ENCODE measurements at regions not wholly inside any gene's neighbourhood (a gene's known extent, or its start where the extent isn't known, plus 50 kb on each side); places are given as distances from the start of the nearest gene placed in this dataset.

DNA sequence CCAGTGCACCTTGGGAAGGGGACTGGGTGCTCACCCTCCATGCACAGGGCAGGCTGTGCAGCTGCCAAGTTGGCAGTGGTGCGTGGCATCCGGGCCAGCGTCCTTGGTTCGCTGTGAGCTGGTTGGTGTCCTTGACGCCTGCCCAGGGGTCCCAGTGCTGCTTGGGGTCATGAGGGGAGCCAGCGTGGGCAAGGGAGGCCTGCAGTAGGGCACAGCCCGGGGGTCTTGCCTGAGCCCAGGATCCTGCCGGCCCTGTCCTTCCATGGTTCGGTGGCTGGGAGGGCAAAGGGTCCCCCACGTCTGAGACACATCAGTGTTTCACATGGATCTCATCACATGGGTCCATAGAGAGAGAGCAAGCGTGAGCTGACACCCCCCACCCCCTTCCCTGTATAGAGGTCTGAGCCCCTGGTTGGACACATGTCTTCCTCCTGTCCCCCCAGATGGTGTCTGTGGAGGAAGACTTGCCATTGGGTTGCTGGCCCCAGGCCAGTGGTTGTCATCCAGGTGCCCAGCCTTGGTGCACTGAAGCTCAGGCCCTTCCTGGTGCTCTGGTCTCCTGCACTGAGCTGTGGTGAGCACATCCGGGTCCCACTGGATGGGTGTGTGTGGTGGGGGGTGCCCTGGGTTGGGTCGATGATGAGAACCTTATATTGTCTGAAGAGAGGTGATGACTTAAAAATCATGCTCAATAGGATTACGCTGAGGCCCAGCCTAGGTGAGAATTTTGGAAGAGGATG, 232.3 kb downstream of the SNRPN start:
- FAIRE-seq, result no peak
- H3K9ac ChIP-seq (replicated peaks; ENCODE audit: extremely low read depth, insufficient read depth, low read length), result no peak overlapping the region
- H3K4me2 ChIP-seq (ENCODE audit: insufficient read depth, low read length), result no peak overlapping the region
- H4K20me1 ChIP-seq (replicated peaks; ENCODE audit: control insufficient read depth, extremely low read depth, insufficient read depth, low read length), result no peaks in the 10 kb centered on the region
- ChIA-PET POLR2A (no interaction called here), CTCF (no interaction called here)
- no peak for DNase-seq (ENCODE audit: low read depth, low spot score)
- no peak overlapping the region for H2AFZ ChIP-seq (ENCODE audit: low read depth, low read length)
- H3K9me3 ChIP-seq (replicated peaks; ENCODE audit: control insufficient read depth, insufficient read depth, low read length), result peaks cover 8% of the 10 kb centered on the region
- no peaks in the 10 kb centered on the region for H3K9me1 ChIP-seq (replicated peaks; ENCODE audit: control insufficient read depth, extremely low read depth, insufficient read depth, low read length)
- intact Hi-C loops (cut with micrococcal nuclease) (no loop called here), dilution Hi-C loops (cut with MboI; ENCODE audit: extremely low pct_ligation_motif_present, low sequenced_read_pairs) (no loop called here)
- TF ChIP-seq JUN (IDR thresholded peaks at IDR 0.05; ENCODE audit: borderline replicate concordance, insufficient read depth, insufficient read length, low read depth) (no peak), MYC (IDR thresholded peaks at IDR 0.05; ENCODE audit: low read depth, low read length) (no peak), POLR2AphosphoS5 (IDR thresholded peaks at IDR 0.05; ENCODE audit: insufficient read depth, low read depth, low read length) (no peak), EZH2 (IDR thresholded peaks at IDR 0.05; ENCODE audit: borderline replicate concordance, low read depth, low read length, severe bottlenecking) (no peak), FOS (IDR thresholded peaks at IDR 0.05; ENCODE audit: borderline replicate concordance, insufficient read depth, low read length) (no peak), POLR2A (IDR thresholded peaks at IDR 0.05; ENCODE audit: low read depth, low read length) (no peak), GATA2 (IDR thresholded peaks at IDR 0.05; ENCODE audit: insufficient read depth, insufficient read length, low read depth, low read length) (no peak)
- TF ChIP-seq, protein P1, sequence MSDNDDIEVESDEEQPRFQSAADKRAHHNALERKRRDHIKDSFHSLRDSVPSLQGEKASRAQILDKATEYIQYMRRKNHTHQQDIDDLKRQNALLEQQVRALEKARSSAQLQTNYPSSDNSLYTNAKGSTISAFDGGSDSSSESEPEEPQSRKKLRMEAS (IDR thresholded peaks at IDR 0.05; ENCODE audit: insufficient read depth, insufficient read length), result no peak
- TF ChIP-seq, protein P2, sequence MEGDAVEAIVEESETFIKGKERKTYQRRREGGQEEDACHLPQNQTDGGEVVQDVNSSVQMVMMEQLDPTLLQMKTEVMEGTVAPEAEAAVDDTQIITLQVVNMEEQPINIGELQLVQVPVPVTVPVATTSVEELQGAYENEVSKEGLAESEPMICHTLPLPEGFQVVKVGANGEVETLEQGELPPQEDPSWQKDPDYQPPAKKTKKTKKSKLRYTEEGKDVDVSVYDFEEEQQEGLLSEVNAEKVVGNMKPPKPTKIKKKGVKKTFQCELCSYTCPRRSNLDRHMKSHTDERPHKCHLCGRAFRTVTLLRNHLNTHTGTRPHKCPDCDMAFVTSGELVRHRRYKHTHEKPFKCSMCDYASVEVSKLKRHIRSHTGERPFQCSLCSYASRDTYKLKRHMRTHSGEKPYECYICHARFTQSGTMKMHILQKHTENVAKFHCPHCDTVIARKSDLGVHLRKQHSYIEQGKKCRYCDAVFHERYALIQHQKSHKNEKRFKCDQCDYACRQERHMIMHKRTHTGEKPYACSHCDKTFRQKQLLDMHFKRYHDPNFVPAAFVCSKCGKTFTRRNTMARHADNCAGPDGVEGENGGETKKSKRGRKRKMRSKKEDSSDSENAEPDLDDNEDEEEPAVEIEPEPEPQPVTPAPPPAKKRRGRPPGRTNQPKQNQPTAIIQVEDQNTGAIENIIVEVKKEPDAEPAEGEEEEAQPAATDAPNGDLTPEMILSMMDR (IDR thresholded peaks at IDR 0.05; ENCODE audit: extremely low read depth in 1 of 2, insufficient read depth in 1 of 2, low read depth in 1 of 2, low read length in 2 of 2), result no peak
- no peaks in the 10 kb centered on the region for H3K27me3 ChIP-seq (ENCODE audit: control insufficient read depth in 2 of 2, insufficient read depth in 2 of 2, low read length in 2 of 2)
- H3K4me1 ChIP-seq (ENCODE audit: control insufficient read depth, extremely low read depth, insufficient read depth, low read length), result no peaks in the 10 kb centered on the region
- H3K36me3 ChIP-seq (ENCODE audit: control insufficient read depth in 2 of 2, extremely low read depth in 1 of 2, insufficient read depth in 2 of 2, low read length in 2 of 2), result no peaks in the 10 kb centered on the region
- BruUV-seq (replicated peaks), result no TSS peak
- no peak overlapping the region for H3K27ac ChIP-seq (ENCODE audit: insufficient read depth, low read depth, low read length)
- no peaks in the 10 kb centered on the region for H3K79me2 ChIP-seq (ENCODE audit: control insufficient read depth, insufficient read depth, low read length)
- no peak overlapping the region for H3K4me3 ChIP-seq (replicated peaks in 1 of 3; ENCODE audit: insufficient read depth in 1 of 3, low read depth in 1 of 3, low read length in 3 of 3)
